ENCODE measurements at regions not wholly inside any gene's neighbourhood (a gene's known extent, or its start where the extent isn't known, plus 50 kb on each side); places are given as distances from the start of the nearest gene placed in this dataset.
"Not testable (repeated sequence)": the region's sequence is repeated elsewhere in the genome, so short reads cannot be mapped to it uniquely, and the experiment has no call there.

DNA sequence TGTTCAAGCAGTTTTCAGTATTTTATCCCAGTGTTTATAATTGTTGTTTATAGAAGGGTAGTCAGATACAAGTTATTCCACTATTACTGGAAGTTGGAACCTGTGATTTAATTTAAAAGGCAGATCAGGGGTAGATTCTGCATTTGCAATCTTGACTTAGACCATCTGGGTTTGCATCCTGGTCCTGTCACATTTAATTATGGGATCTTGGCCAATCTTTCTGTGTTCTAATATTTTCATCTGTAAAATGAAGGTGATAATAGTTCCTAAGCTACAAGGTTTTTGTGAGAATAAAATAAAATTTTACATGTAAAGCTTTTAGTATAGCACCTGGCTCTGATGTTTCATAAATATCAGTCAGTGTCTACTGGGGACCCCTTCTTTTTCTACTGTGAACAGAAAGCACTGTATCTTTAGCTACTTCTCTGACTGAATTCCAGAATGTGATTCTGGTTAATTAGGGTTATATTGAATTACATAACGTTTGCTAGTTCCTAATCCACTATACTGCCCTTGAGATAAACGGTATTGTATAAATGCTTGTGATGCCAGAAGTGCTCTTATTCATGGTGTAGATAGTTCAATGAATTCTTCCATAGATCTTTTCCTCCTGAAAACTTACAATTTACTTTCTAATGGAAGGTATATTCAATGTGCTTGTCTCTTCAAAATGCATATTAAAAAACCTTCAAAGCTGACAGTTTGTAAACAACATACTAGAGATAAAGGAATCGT lies 131.0 kb downstream of the KCNK1 start:
- POLR2A ChIA-PET (ENCODE audit: partially characterized antibody), result no interaction called here
- DNase-seq, result no peak
- CTCF ChIA-PET (ENCODE audit: partially characterized antibody), result no interaction called here
- H3K9me3 Mint-ChIP-seq, result no peaks in the 10 kb centered on the region
- peaks cover 7 to 14% of the 10 kb centered on the region in 2 donors for H3K27me3 Mint-ChIP-seq
- H3K4me3 Mint-ChIP-seq, result no peak overlapping the region
- Histone ChIP-seq H3K9me3 (ENCODE audit: control insufficient read depth in 1 of 2, low read length in 2 of 2) (no peaks in the 10 kb centered on the region), H3K27me3 (ENCODE audit: insufficient read depth, low read length) (no peaks in the 10 kb centered on the region), H3K4me1 (ENCODE audit: insufficient read depth, low read length) (no peaks in the 10 kb centered on the region), H3K27ac (ENCODE audit: low read depth, low read length) (no peak overlapping the region), H3K4me3 (ENCODE audit: low read length in 2 of 2) (no peak overlapping the region), H3K36me3 (ENCODE audit: insufficient read depth, low read length) (no peaks in the 10 kb centered on the region)
- H3K36me3 Mint-ChIP-seq, result no peaks in the 10 kb centered on the region
- intact Hi-C loops (cut with micrococcal nuclease), result no loop called here
- no peaks in the 10 kb centered on the region for H3K4me1 Mint-ChIP-seq
- no peak overlapping the region for H3K27ac Mint-ChIP-seq

DNA sequence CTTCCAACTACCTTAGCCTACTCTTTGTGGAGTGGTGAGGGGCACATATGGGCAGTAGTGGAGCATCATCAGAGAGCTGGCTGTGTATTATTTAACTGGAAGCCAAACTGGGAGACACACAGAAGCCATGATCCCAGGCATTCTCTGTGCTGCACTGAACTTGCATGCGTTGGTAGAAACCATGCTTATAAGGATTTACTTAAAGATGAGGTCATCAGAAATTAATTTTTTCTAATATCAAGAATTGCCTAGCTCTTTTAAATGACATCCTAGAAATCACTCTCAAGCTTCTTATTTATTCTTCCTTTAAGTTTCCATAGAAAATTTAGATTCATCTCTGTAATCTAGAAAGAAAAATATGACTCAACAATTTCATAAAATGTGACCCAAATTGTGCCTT lies 136.2 kb downstream of the KCNK1 start:
- H3K27me3 Mint-ChIP-seq, result peaks cover 11% of the 10 kb centered on the region in 2 donors
- DNase-seq, result no peak
- no peak overlapping the region for H3K4me3 ChIP-seq (ENCODE audit: low read length in 2 of 2)
- H3K9me3 ChIP-seq (ENCODE audit: control insufficient read depth in 1 of 2, low read length in 2 of 2), result no peaks in the 10 kb centered on the region
- intact Hi-C loops (cut with micrococcal nuclease), result no loop called here
- no peaks in the 10 kb centered on the region for H3K36me3 ChIP-seq (ENCODE audit: insufficient read depth, low read length)
- no peak overlapping the region for H3K27ac ChIP-seq (ENCODE audit: low read depth, low read length)
- ChIA-PET CTCF (ENCODE audit: partially characterized antibody) (interaction anchor here (1.8 kb wide), 1 partner anchor 11 kb away, joined by 4 read pairs; no protein-coding TSS in a partner anchor), POLR2A (ENCODE audit: partially characterized antibody) (no interaction called here)
- no peaks in the 10 kb centered on the region for H3K27me3 ChIP-seq (ENCODE audit: insufficient read depth, low read length)
- no peaks in the 10 kb centered on the region for H3K4me1 ChIP-seq (ENCODE audit: insufficient read depth, low read length)
- H3K4me3 Mint-ChIP-seq, result no peak overlapping the region
- no peaks in the 10 kb centered on the region for H3K36me3 Mint-ChIP-seq
- H3K4me1 Mint-ChIP-seq, result no peaks in the 10 kb centered on the region
- H3K27ac Mint-ChIP-seq, result no peak overlapping the region
- no peaks in the 10 kb centered on the region for H3K9me3 Mint-ChIP-seq

DNA sequence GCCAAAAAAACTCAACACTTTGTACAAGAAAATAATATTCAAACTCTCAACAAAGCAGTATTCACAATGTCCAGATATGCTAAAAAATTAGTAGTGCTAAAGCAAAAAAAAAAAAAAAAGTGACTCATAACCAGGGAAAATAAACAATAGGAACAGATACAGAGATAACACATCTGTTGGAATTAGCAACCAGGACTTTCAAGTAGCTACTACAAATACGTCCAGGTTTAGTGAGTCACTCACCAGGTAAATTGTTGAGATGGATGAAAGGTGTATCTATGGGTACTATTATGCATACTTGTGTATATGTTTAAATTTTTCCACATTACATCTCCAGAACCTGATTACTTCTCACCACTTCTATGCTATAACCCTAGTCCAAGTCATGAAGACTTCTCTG lies 144.8 kb upstream of the SLC35F3 start:
- no peak for DNase-seq
- Histone ChIP-seq H3K4me3 (ENCODE audit: low read length in 2 of 2) (no peak overlapping the region), H3K36me3 (ENCODE audit: insufficient read depth, low read length) (no peaks in the 10 kb centered on the region), H3K4me1 (ENCODE audit: insufficient read depth, low read length) (no peaks in the 10 kb centered on the region), H3K9me3 (ENCODE audit: control insufficient read depth in 1 of 2, low read length in 2 of 2) (no peaks in the 10 kb centered on the region), H3K27me3 (ENCODE audit: insufficient read depth, low read length) (no peaks in the 10 kb centered on the region), H3K27ac (ENCODE audit: low read depth, low read length) (no peak overlapping the region)
- intact Hi-C loops (cut with micrococcal nuclease), result no loop called here
- H3K4me3 Mint-ChIP-seq, result no peak overlapping the region
- no peaks in the 10 kb centered on the region for H3K9me3 Mint-ChIP-seq
- CTCF ChIA-PET (ENCODE audit: partially characterized antibody), result no interaction called here
- POLR2A ChIA-PET (ENCODE audit: partially characterized antibody), result no interaction called here
- no peak overlapping the region for H3K27ac Mint-ChIP-seq
- H3K36me3 Mint-ChIP-seq, result no peaks in the 10 kb centered on the region
- H3K27me3 Mint-ChIP-seq, result peaks cover under 1 to 7% of the 10 kb centered on the region in 2 donors
- no peaks in the 10 kb centered on the region for H3K4me1 Mint-ChIP-seq

DNA sequence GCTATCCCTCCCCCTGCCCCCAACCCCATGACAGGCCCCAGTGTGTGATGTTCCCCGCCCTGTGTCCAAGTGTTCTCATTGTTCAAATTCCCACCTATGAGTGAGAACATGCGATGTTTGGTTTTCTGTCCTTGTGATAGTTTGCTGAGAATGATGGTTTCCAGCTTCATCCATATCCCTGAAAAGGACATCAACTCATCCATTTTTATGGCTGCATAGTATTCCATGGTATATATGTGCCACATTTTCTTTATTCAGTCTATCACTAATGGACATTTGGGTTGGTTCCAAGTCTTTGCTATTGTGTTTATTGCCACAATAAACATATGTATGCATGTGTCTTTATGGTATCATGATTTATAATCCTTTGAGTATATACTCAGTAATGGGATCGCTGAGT lies 140.2 kb upstream of the SLC35F3 start:
- H3K4me1 ChIP-seq (ENCODE audit: insufficient read depth, low read length); intact Hi-C loops (cut with micrococcal nuclease); H3K9me3 Mint-ChIP-seq; H3K36me3 Mint-ChIP-seq; H3K4me3 ChIP-seq (ENCODE audit: low read length in 2 of 2); H3K27me3 ChIP-seq (ENCODE audit: insufficient read depth, low read length); DNase-seq; POLR2A ChIA-PET (ENCODE audit: partially characterized antibody); H3K27ac ChIP-seq (ENCODE audit: low read depth, low read length); H3K36me3 ChIP-seq (ENCODE audit: insufficient read depth, low read length); H3K4me1 Mint-ChIP-seq; H3K27ac Mint-ChIP-seq; H3K4me3 Mint-ChIP-seq; CTCF ChIA-PET (ENCODE audit: partially characterized antibody); H3K9me3 ChIP-seq (ENCODE audit: control insufficient read depth in 1 of 2, low read length in 2 of 2): not testable (repeated sequence)
- peaks cover 7 to 16% of the 10 kb centered on the region in 2 donors for H3K27me3 Mint-ChIP-seq

DNA sequence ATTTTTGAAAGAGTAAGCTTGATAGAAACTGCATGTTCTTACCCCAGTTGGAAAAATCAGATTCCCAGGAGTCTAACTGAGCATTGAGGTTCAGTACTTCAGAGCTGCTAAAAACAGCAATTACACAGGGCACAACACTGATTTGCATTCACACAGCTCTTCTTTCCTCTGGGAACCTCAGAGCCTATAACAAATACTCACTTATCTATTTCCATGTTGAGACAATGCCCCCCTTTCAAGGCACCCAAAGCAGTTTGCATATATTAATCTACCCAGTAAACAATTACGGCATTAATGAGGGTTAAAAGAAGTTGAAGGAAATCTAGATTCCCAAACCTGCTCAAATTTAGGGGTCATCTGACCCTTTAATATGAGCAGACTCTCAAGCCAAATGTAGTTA lies 126.9 kb upstream of the SLC35F3 start:
- no peaks in the 10 kb centered on the region for H3K4me1 Mint-ChIP-seq
- DNase-seq, result no peak
- H3K36me3 ChIP-seq (ENCODE audit: insufficient read depth, low read length), result no peaks in the 10 kb centered on the region
- no peak overlapping the region for H3K27ac Mint-ChIP-seq
- peaks cover 0 to 14% (median 7%) of the 10 kb centered on the region in 8 donors for H3K9me3 Mint-ChIP-seq
- H3K36me3 Mint-ChIP-seq, result no peaks in the 10 kb centered on the region
- no peaks in the 10 kb centered on the region for H3K4me1 ChIP-seq (ENCODE audit: insufficient read depth, low read length)
- intact Hi-C loops (cut with micrococcal nuclease), result no loop called here
- no peaks in the 10 kb centered on the region for H3K9me3 ChIP-seq (ENCODE audit: control insufficient read depth in 1 of 2, low read length in 2 of 2)
- peaks cover 6 to 7% of the 10 kb centered on the region in 2 donors for H3K27me3 Mint-ChIP-seq
- ChIA-PET CTCF (ENCODE audit: partially characterized antibody) (no interaction called here), POLR2A (ENCODE audit: partially characterized antibody) (no interaction called here)
- no peak overlapping the region for H3K4me3 ChIP-seq (ENCODE audit: low read length in 2 of 2)
- H3K27ac ChIP-seq (ENCODE audit: low read depth, low read length), result no peak overlapping the region
- no peaks in the 10 kb centered on the region for H3K27me3 ChIP-seq (ENCODE audit: insufficient read depth, low read length)
- no peak overlapping the region for H3K4me3 Mint-ChIP-seq

DNA sequence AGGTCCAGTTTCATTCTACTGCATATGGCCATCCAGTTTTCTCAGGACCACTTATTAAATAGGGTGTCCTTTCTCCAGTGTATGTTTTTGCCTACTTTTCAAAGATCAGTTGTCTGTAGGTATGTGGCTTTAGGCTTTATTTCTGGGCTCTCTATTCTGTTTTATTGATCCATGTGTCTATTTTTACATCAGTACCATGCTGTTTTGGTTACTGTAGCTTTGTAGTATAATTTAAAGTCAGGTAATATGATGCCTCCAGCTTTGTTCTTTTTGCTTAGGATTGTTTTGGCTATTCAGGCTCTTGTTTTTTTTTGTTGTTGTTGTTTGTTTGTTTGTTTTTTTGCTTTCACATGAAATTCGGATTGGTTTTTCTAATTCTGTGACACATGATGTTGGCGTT lies 124.4 kb upstream of the SLC35F3 start:
- CTCF ChIA-PET (ENCODE audit: partially characterized antibody), result no interaction called here
- Histone ChIP-seq H3K36me3 (ENCODE audit: insufficient read depth, low read length) (no peaks in the 10 kb centered on the region), H3K4me1 (ENCODE audit: insufficient read depth, low read length) (no peaks in the 10 kb centered on the region), H3K27me3 (ENCODE audit: insufficient read depth, low read length) (no peaks in the 10 kb centered on the region), H3K27ac (ENCODE audit: low read depth, low read length) (no peak overlapping the region), H3K9me3 (ENCODE audit: control insufficient read depth in 1 of 2, low read length in 2 of 2) (no peaks in the 10 kb centered on the region), H3K4me3 (ENCODE audit: low read length in 2 of 2) (no peak overlapping the region)
- peaks cover 5 to 6% of the 10 kb centered on the region in 2 donors for H3K27me3 Mint-ChIP-seq
- no peak overlapping the region for H3K27ac Mint-ChIP-seq
- POLR2A ChIA-PET (ENCODE audit: partially characterized antibody), result no interaction called here
- intact Hi-C loops (cut with micrococcal nuclease), result no loop called here
- H3K36me3 Mint-ChIP-seq, result no peaks in the 10 kb centered on the region
- H3K4me1 Mint-ChIP-seq, result no peaks in the 10 kb centered on the region
- H3K9me3 Mint-ChIP-seq, result peaks cover 0 to 11% (median 6%) of the 10 kb centered on the region in 8 donors
- no peak for DNase-seq
- H3K4me3 Mint-ChIP-seq, result no peak overlapping the region

DNA sequence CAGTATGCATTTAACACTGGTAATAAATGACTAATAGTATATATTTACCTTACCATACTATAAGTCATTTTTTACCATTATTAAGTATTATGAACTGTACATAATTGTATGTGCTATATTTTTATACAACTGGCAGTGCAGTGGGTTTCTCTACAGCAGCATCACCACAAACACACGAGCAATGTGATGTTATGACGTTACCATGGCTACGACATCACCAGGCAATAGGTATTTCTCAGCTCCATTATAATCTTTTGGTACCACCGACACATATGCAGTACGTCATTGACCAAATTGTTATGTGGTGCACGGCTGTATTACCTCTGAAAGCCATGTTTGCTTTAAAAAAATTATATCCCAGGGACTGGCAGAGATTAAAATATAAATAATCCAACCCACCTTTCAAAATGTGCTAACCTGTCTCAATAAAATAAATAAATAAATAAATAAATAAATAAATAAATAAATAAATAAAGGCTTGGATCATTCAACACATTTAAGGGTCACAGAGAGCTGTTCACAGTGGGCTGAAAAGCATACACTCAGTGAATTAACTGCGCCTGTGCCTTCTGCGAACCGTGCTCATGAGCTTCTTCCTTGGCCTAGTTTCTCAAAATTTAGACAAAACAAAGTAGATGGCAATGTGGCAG lies 121.4 kb upstream of the SLC35F3 start:
- H3K9me3 Mint-ChIP-seq, result peaks cover 0 to 11% (median 4%) of the 10 kb centered on the region in 8 donors
- ChIA-PET CTCF (ENCODE audit: partially characterized antibody) (interaction anchor here (1.1 to 1.2 kb wide), 2 partner anchors 8 to 13 kb away, joined by 3 to 8 read pairs; no protein-coding TSS in a partner anchor), POLR2A (ENCODE audit: partially characterized antibody) (interaction anchor here (0.8 kb wide), 1 partner anchor 20 kb away, joined by 3 read pairs; no protein-coding TSS in a partner anchor)
- no peak overlapping the region for H3K27ac ChIP-seq (ENCODE audit: low read depth, low read length)
- no peaks in the 10 kb centered on the region for H3K4me1 Mint-ChIP-seq
- H3K27me3 Mint-ChIP-seq, result peaks cover 1 to 8% of the 10 kb centered on the region in 2 donors
- no peak for DNase-seq
- no peaks in the 10 kb centered on the region for H3K36me3 ChIP-seq (ENCODE audit: insufficient read depth, low read length)
- no peaks in the 10 kb centered on the region for H3K36me3 Mint-ChIP-seq
- H3K4me3 ChIP-seq (ENCODE audit: low read length in 2 of 2), result no peak overlapping the region
- no peak overlapping the region for H3K27ac Mint-ChIP-seq
- no peaks in the 10 kb centered on the region for H3K9me3 ChIP-seq (ENCODE audit: control insufficient read depth in 1 of 2, low read length in 2 of 2)
- H3K27me3 ChIP-seq (ENCODE audit: insufficient read depth, low read length), result no peaks in the 10 kb centered on the region
- intact Hi-C loops (cut with micrococcal nuclease), result no loop called here
- H3K4me3 Mint-ChIP-seq, result no peak overlapping the region
- H3K4me1 ChIP-seq (ENCODE audit: insufficient read depth, low read length), result no peaks in the 10 kb centered on the region

All from CD4-positive, alpha-beta memory T cell (primary cell).